GM18907 (cell line): ENCODE measurements at regions not wholly inside any gene's neighbourhood (a gene's known extent, or its start where the extent isn't known, plus 50 kb on each side); places are given as distances from the start of the nearest gene placed in this dataset.

ENCODE experiments used
- ATAC-seq: cut with Tn5 transposase; IDR thresholded peaks from one replicate; pipeline ENCODE4 v1.9.1; 2021; ENCODE audit warnings: mild to moderate bottlenecking, moderate library complexity; ENCODE audit not compliant: unreplicated experiment

GRCh38 chr2:2528846-2529245, 197.8 kb upstream of the MYT1L start:
- no peak for ATAC-seq

- no peak for ATAC-seq
These were observed 196.1 kb upstream of the MYT1L start for GRCh38 chr2:2527148-2527547.

GRCh38 chr2:2524348-2524941, 193.4 kb upstream of the MYT1L start:
- no peak for ATAC-seq

- ATAC-seq = no peak
These were observed 192.6 kb upstream of the MYT1L start for GRCh38 chr2:2523461-2524347.

- ATAC-seq = no peak
These were observed 189.3 kb upstream of the MYT1L start for GRCh38 chr2:2520401-2520811.

GRCh38 chr2:2519381-2519780, 188.3 kb upstream of the MYT1L start:
- no peak for ATAC-seq

GRCh38 chr2:2517399-2517798, 186.3 kb upstream of the MYT1L start:
- ATAC-seq = no peak

GRCh38 chr2:2516386-2516785, 185.3 kb upstream of the MYT1L start:
- no peak for ATAC-seq

GRCh38 chr2:2512931-2513330, 181.9 kb upstream of the MYT1L start:
- ATAC-seq = no peak

- no peak for ATAC-seq
These were observed 176.4 kb upstream of the MYT1L start for GRCh38 chr2:2507417-2507997.

GRCh38 chr2:2506536-2506935, 175.5 kb upstream of the MYT1L start:
- no peak for ATAC-seq

- no peak for ATAC-seq
These were observed 174.5 kb upstream of the MYT1L start for GRCh38 chr2:2505604-2506003.

- ATAC-seq = no peak
These were observed 172.9 kb upstream of the MYT1L start for GRCh38 chr2:2503864-2504418.

GRCh38 chr2:2502201-2502549, 171.1 kb upstream of the MYT1L start:
- no peak for ATAC-seq

GRCh38 chr2:2501454-2502200, 170.6 kb upstream of the MYT1L start:
- no peak for ATAC-seq

GRCh38 chr2:2495606-2496005, 164.5 kb upstream of the MYT1L start:
- no peak for ATAC-seq

- no peak for ATAC-seq
These were observed 162.4 kb upstream of the MYT1L start for GRCh38 chr2:2493496-2493895.

GRCh38 chr2:2492800-2493199, 161.7 kb upstream of the MYT1L start:
- no peak for ATAC-seq

GRCh38 chr2:2491964-2492363, 160.9 kb upstream of the MYT1L start:
- ATAC-seq = no peak

GRCh38 chr2:2484301-2484700, 153.2 kb upstream of the MYT1L start:
- no peak for ATAC-seq

GRCh38 chr2:2482851-2483250, 151.8 kb upstream of the MYT1L start:
- ATAC-seq = no peak
